SK-N-SH (cell line): ENCODE measurements at regions not wholly inside any gene's neighbourhood (a gene's known extent, or its start where the extent isn't known, plus 50 kb on each side); places are given as distances from the start of the nearest gene placed in this dataset.

Experiments used
- CTCF ChIA-PET: fragments of 300-600, 350-600 bp; formaldehyde crosslinking; extraction: SDS; loops from one replicate; lab custom pipeline; 2021; lab: Yijun Ruan, JAX
- POLR2A ChIA-PET: fragments of 350-600 bp; sonication (Branson Sonifier 250); formaldehyde crosslinking; extraction: SDS; loops from one replicate; lab custom pipeline; 2020; ENCODE audit warnings: antibody characterized with exemption, inconsistent platforms; lab: Yijun Ruan, JAX
- DNase-seq: peaks from one replicate; pipeline ENCODE4 v3.0.0; 2012
- H2AFZ ChIP-seq: fragments of 200-600 bp; sonication (generic); 2 replicates; pipeline ENCODE4 v1.8.1; 2016; ENCODE audit warnings: antibody characterized with exemption, mild to moderate bottlenecking, low read depth
- H3F3A ChIP-seq: fragments of 200-600 bp; sonication (generic); replicated peaks from 2 replicates; pipeline ENCODE3; 2016; ENCODE audit warnings: antibody characterized with exemption, mild to moderate bottlenecking; ENCODE audit not compliant: insufficient read depth
- H3K27ac ChIP-seq, 2 experiments: fragments of 200-500 bp in 1 of 2; fragments of 200-600 bp in 1 of 2; sonication (Bioruptor generic) in 1 of 2; sonication (generic), shearing (Covaris generic) in 1 of 2; 2 replicates each; pipeline versions ENCODE4 v1.5.1 to v1.6.1; 2014 to 2016; ENCODE audit warnings: low read depth in 2 of 2, inconsistent platforms in 1 of 2, low read length in 1 of 2, mild to moderate bottlenecking in 1 of 2, mixed read lengths in 1 of 2
- H3K27me3 ChIP-seq: fragments of 200-600 bp; sonication (generic), shearing (Covaris generic); 2 replicates; pipeline ENCODE4 v1.6.1; 2016; ENCODE audit warnings: mixed run types; ENCODE audit not compliant: insufficient read depth
- H3K36me3 ChIP-seq, 2 experiments: fragments of 200-500 bp in 1 of 2; fragments of 200-600 bp in 1 of 2; sonication (Bioruptor generic) in 1 of 2; sonication (generic) in 1 of 2; replicated peaks in 1 of 2; 2 replicates each; pipeline versions ENCODE3 to v1.5.1; 2014 to 2016; ENCODE audit warnings: low read length in 1 of 2, mild to moderate bottlenecking in 1 of 2; ENCODE audit not compliant: insufficient read depth in 2 of 2, control insufficient read depth in 1 of 2
- H3K4me1 ChIP-seq, 2 experiments: fragments of 200-500 bp in 1 of 2; fragments of 200-600 bp in 1 of 2; sonication (Bioruptor generic) in 1 of 2; sonication (generic), shearing (Covaris generic) in 1 of 2; 2 replicates each; pipeline versions ENCODE4 v1.5.1 to v1.6.1; 2014 to 2016; ENCODE audit warnings: low read depth in 1 of 2, low read length in 1 of 2, mixed run types in 1 of 2; ENCODE audit not compliant: insufficient read depth in 2 of 2, control insufficient read depth in 1 of 2
- H3K4me2 ChIP-seq: fragments of 200-600 bp; sonication (generic), shearing (Covaris generic); 2 replicates; pipeline ENCODE4 v1.6.1; 2017; ENCODE audit warnings: mixed run types
- H3K4me3 ChIP-seq, 2 experiments: fragments of 200-500 bp in 1 of 2; fragments of 200-600 bp in 1 of 2; sonication (Bioruptor generic) in 1 of 2; sonication (generic), shearing (Covaris generic) in 1 of 2; 2 replicates each; pipeline versions ENCODE4 v1.5.1 to v1.8.1; 2014 to 2016; ENCODE audit warnings: low read depth in 2 of 2, inconsistent platforms in 1 of 2, low read length in 1 of 2, mild to moderate bottlenecking in 1 of 2, mixed read lengths in 1 of 2, moderate library complexity in 1 of 2
- H3K79me2 ChIP-seq: fragments of 200-600 bp; sonication (generic); 2 replicates; pipeline ENCODE4 v1.8.1; 2017; ENCODE audit warnings: mild to moderate bottlenecking; ENCODE audit not compliant: insufficient read depth
- H3K9ac ChIP-seq: fragments of 200-600 bp; sonication (generic); 2 replicates; pipeline ENCODE4 v1.6.1; 2017; ENCODE audit warnings: mixed run types
- H3K9me2 ChIP-seq: fragments of 200-600 bp; sonication (generic); 2 replicates; pipeline ENCODE4 v1.6.1; 2017; ENCODE audit warnings: mixed run types
- H3K9me3 ChIP-seq: fragments of 200-600 bp; sonication (generic); 2 replicates; pipeline ENCODE4 v1.6.1; 2017; ENCODE audit warnings: mixed run types, mild to moderate bottlenecking, moderate library complexity
- H4K20me1 ChIP-seq: fragments of 200-600 bp; sonication (generic); 2 replicates; pipeline ENCODE4 v1.6.1; 2017; ENCODE audit warnings: mild to moderate bottlenecking, mixed run types; ENCODE audit not compliant: insufficient read depth
- EZH2phosphoT487 ChIP-seq: fragments of 200-600 bp; sonication (generic); IDR thresholded peaks from 2 replicates; pipeline ENCODE4 v1.6.1; 2017; ENCODE audit warnings: low read depth, mixed run types, mild to moderate bottlenecking, antibody characterized with exemption, moderate library complexity, borderline replicate concordance
- FOSL2 ChIP-seq: IDR thresholded peaks from 2 replicates; pipeline ENCODE4 v1.4.0; 2012; ENCODE audit warnings: low read depth, mild to moderate bottlenecking, moderate library complexity, borderline replicate concordance
- JUND ChIP-seq: IDR thresholded peaks from 2 replicates; pipeline ENCODE4 v1.4.0; 2012
- MEF2A ChIP-seq: IDR thresholded peaks from 2 replicates; pipeline ENCODE4 v1.4.0; 2012; ENCODE audit warnings: low read depth, borderline replicate concordance
- NFIC ChIP-seq: IDR thresholded peaks from 2 replicates; pipeline ENCODE4 v1.4.0; 2012; ENCODE audit warnings: borderline replicate concordance
- NRF1 ChIP-seq: IDR thresholded peaks from 2 replicates; pipeline ENCODE4 v1.6.1; 2012; ENCODE audit warnings: low read depth, mild to moderate bottlenecking, low read length
- RCOR1 ChIP-seq: fragments of 150-350 bp; IDR thresholded peaks from 2 replicates; pipeline ENCODE4 v1.6.1; 2017; ENCODE audit warnings: antibody characterized with exemption, low read length
- RXRA ChIP-seq: IDR thresholded peaks from 2 replicates; pipeline ENCODE4 v1.4.0; 2012; ENCODE audit warnings: low read depth, mild to moderate bottlenecking, borderline replicate concordance
- SMC3 ChIP-seq: IDR thresholded peaks from 2 replicates; pipeline ENCODE4 v1.6.1; 2012; ENCODE audit warnings: low read depth, low read length, improper control_type of control experiment
- TEAD4 ChIP-seq: IDR thresholded peaks from 2 replicates; pipeline ENCODE4 v1.4.0; 2012; ENCODE audit warnings: mild to moderate bottlenecking, borderline replicate concordance; ENCODE audit not compliant: insufficient read depth
- WGBS: methylation state at CpG from one replicate; pipeline ENCODE4 v1.1.6; 2017; ENCODE audit warnings: low lambda C conversion rate; 5-methylcytosine and 5-hydroxymethylcytosine counted together
- TF ChIP-seq, protein P1 (sequence below): IDR thresholded peaks from 2 replicates; pipeline ENCODE4 v1.6.1; 2012; ENCODE audit warnings: mild to moderate bottlenecking, low read depth, low read length, moderate library complexity
- TF ChIP-seq, protein P2 (sequence below): IDR thresholded peaks from 2 replicates; pipeline ENCODE4 v1.4.0; 2012; ENCODE audit warnings: low read depth, borderline replicate concordance
- TF ChIP-seq, protein P3 (sequence below): fragments of 150-350 bp; IDR thresholded peaks from 2 replicates; pipeline ENCODE4 v1.6.1; 2017; ENCODE audit warnings: antibody characterized with exemption, low read length, low read depth, borderline replicate concordance
- TF ChIP-seq, protein P4 (sequence below): fragments of 150-350 bp; IDR thresholded peaks from 2 replicates; pipeline ENCODE4 v1.6.1; 2016; ENCODE audit warnings: mild to moderate bottlenecking, low read depth, low read length

DNA sequence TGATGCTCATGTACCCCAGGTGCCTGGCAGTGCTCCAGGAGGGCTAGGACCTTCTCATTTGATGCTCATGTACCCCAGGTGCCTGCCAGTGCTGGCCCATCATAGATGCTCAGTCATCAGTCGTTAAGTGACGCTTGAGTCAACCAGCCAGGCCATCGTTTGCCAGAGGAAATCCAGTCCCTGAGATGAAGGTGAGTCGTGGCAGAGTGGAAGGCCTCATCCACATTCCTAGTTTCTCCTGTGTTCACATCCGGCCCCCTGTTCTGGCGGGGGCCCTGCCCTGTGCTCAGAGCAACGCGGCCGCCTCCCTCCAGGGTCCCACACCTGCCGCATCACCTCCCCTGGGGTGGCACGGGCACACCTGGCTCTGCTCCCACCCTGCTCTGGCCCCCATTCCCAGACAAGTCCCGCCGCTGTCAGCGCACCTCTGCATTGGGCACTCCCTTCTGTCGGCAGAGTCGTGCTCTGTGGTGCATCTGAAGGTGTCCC lies 279.9 kb downstream of the BRD1 start:
- H3K9me3 ChIP-seq = no peaks in the 10 kb centered on the region

More for the DNA sequence above, 279.9 kb downstream of the BRD1 start:
- WGBS = 40% methylated on average over 12 of the region's 16 CpGs
- Histone ChIP-seq H3K4me3 (no peak overlapping the region), H3K27me3 (no peaks in the 10 kb centered on the region), H2AFZ (no peak overlapping the region), H3K9ac (no peak overlapping the region), H3F3A (no peaks in the 10 kb centered on the region), H3K4me1 (no peaks in the 10 kb centered on the region), H3K4me2 (no peak overlapping the region), H3K9me2 (no peaks in the 10 kb centered on the region), H3K27ac (no peak overlapping the region), H4K20me1 (no peaks in the 10 kb centered on the region), H3K36me3 (no peaks in the 10 kb centered on the region), H3K79me2 (no peaks in the 10 kb centered on the region)
- ChIA-PET POLR2A (no interaction called here), CTCF (no interaction called here)
- DNase-seq = no peak
- TF ChIP-seq RCOR1 (no peak), FOSL2 (no peak), TEAD4 (no peak), JUND (no peak), NRF1 (no peak), NFIC (no peak), MEF2A (no peak), RXRA (no peak), SMC3 (no peak), EZH2phosphoT487 (no peak)
- TF ChIP-seq, protein P1, sequence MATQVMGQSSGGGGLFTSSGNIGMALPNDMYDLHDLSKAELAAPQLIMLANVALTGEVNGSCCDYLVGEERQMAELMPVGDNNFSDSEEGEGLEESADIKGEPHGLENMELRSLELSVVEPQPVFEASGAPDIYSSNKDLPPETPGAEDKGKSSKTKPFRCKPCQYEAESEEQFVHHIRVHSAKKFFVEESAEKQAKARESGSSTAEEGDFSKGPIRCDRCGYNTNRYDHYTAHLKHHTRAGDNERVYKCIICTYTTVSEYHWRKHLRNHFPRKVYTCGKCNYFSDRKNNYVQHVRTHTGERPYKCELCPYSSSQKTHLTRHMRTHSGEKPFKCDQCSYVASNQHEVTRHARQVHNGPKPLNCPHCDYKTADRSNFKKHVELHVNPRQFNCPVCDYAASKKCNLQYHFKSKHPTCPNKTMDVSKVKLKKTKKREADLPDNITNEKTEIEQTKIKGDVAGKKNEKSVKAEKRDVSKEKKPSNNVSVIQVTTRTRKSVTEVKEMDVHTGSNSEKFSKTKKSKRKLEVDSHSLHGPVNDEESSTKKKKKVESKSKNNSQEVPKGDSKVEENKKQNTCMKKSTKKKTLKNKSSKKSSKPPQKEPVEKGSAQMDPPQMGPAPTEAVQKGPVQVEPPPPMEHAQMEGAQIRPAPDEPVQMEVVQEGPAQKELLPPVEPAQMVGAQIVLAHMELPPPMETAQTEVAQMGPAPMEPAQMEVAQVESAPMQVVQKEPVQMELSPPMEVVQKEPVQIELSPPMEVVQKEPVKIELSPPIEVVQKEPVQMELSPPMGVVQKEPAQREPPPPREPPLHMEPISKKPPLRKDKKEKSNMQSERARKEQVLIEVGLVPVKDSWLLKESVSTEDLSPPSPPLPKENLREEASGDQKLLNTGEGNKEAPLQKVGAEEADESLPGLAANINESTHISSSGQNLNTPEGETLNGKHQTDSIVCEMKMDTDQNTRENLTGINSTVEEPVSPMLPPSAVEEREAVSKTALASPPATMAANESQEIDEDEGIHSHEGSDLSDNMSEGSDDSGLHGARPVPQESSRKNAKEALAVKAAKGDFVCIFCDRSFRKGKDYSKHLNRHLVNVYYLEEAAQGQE = no peak
- TF ChIP-seq, protein P2, sequence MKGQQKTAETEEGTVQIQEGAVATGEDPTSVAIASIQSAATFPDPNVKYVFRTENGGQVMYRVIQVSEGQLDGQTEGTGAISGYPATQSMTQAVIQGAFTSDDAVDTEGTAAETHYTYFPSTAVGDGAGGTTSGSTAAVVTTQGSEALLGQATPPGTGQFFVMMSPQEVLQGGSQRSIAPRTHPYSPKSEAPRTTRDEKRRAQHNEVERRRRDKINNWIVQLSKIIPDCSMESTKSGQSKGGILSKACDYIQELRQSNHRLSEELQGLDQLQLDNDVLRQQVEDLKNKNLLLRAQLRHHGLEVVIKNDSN = no peak
- TF ChIP-seq, protein P3, sequence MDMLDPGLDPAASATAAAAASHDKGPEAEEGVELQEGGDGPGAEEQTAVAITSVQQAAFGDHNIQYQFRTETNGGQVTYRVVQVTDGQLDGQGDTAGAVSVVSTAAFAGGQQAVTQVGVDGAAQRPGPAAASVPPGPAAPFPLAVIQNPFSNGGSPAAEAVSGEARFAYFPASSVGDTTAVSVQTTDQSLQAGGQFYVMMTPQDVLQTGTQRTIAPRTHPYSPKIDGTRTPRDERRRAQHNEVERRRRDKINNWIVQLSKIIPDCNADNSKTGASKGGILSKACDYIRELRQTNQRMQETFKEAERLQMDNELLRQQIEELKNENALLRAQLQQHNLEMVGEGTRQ = no peak
- TF ChIP-seq, protein P4, sequence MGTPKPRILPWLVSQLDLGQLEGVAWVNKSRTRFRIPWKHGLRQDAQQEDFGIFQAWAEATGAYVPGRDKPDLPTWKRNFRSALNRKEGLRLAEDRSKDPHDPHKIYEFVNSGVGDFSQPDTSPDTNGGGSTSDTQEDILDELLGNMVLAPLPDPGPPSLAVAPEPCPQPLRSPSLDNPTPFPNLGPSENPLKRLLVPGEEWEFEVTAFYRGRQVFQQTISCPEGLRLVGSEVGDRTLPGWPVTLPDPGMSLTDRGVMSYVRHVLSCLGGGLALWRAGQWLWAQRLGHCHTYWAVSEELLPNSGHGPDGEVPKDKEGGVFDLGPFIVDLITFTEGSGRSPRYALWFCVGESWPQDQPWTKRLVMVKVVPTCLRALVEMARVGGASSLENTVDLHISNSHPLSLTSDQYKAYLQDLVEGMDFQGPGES = no peak
